Thoracic aorta (tissue), 2 donors: ENCODE measurements at regions not wholly inside any gene's neighbourhood (a gene's known extent, or its start where the extent isn't known, plus 50 kb on each side); places are given as distances from the start of the nearest gene placed in this dataset.
"Not testable (repeated sequence)": the region's sequence is repeated elsewhere in the genome, so short reads cannot be mapped to it uniquely, and the experiment has no call there.

Experiments
- ATAC-seq: fragments of 150-250 bp; one replicate; pipeline ENCODE4 v1.8.0; 2017; ENCODE audit warnings: low read depth; ENCODE audit not compliant: insufficient number of reproducible peaks, low FRiP score
- DNase-seq: peaks from one replicate; pipeline ENCODE4 v3.0.0-alpha.2; 2020; ENCODE audit warnings: low spot score
- H3K27ac ChIP-seq, 2 donors: fragments of 200-600 bp; sonication (generic); 1 replicate in 1 of 2; 2 replicates in 1 of 2; pipeline ENCODE4 v1.5.1; 2016; ENCODE audit warnings: mild to moderate bottlenecking in 2 of 2, moderate library complexity in 2 of 2
- H3K27me3 ChIP-seq: fragments of 200-600 bp; sonication (generic); replicated peaks from 2 replicates; pipeline ENCODE4 v1.6.0; 2016; ENCODE audit warnings: mild to moderate bottlenecking; ENCODE audit not compliant: insufficient read depth
- H3K36me3 ChIP-seq: fragments of 200-600 bp; sonication (generic); one replicate; pipeline ENCODE4 v1.5.1; 2016
- H3K4me1 ChIP-seq, 2 donors: fragments of 200-600 bp; sonication (generic); 1 replicate in 1 of 2; 2 replicates in 1 of 2; pipeline versions ENCODE4 v1.5.1 to v1.6.0; 2016; ENCODE audit warnings: low read depth in 2 of 2, mild to moderate bottlenecking in 1 of 2; ENCODE audit not compliant: control insufficient read depth in 1 of 2
- H3K4me3 ChIP-seq: fragments of 200-600 bp; sonication (generic); 2 replicates; pipeline ENCODE4 v1.5.1; 2016; ENCODE audit warnings: mild to moderate bottlenecking
- H3K9me3 ChIP-seq: fragments of 200-600 bp; sonication (generic); 2 replicates; pipeline ENCODE4 v1.5.1; 2016
- TF ChIP-seq, protein P1 (sequence below): fragments of 200-600 bp; sonication (generic); IDR thresholded peaks from one replicate; pipeline ENCODE4 v1.5.1; 2019; ENCODE audit warnings: antibody characterized with exemption

DNA sequence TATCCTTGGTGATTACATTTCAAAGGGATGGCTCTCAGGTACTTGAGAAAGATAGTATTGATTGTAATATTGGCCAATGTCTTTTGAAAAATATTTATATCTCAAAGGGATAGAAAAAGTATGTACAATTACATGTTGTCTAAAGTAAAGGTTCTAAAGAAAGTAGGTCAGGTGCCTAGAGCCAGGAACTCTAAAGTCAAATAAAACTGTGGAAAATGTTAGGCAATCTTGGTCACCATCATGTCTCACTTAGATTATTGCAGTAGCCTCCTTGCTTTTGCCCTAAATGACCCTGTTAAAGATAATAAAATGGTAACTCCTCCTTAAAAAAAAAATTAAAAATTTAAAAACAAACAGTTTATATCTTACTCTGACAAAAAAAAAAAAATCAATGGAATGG lies 198.5 kb upstream of the ARPP21 start:
- Histone ChIP-seq H3K4me3 (no peak overlapping the region), H3K9me3 (no peaks in the 10 kb centered on the region), H3K4me1 (no peaks in the 10 kb centered on the region), H3K36me3 (no peaks in the 10 kb centered on the region), H3K27ac (no peak overlapping the region), H3K27me3 (no peaks in the 10 kb centered on the region)
- no peak for ATAC-seq
- TF ChIP-seq, protein P1, sequence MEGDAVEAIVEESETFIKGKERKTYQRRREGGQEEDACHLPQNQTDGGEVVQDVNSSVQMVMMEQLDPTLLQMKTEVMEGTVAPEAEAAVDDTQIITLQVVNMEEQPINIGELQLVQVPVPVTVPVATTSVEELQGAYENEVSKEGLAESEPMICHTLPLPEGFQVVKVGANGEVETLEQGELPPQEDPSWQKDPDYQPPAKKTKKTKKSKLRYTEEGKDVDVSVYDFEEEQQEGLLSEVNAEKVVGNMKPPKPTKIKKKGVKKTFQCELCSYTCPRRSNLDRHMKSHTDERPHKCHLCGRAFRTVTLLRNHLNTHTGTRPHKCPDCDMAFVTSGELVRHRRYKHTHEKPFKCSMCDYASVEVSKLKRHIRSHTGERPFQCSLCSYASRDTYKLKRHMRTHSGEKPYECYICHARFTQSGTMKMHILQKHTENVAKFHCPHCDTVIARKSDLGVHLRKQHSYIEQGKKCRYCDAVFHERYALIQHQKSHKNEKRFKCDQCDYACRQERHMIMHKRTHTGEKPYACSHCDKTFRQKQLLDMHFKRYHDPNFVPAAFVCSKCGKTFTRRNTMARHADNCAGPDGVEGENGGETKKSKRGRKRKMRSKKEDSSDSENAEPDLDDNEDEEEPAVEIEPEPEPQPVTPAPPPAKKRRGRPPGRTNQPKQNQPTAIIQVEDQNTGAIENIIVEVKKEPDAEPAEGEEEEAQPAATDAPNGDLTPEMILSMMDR: no peak
- no peak for DNase-seq

DNA sequence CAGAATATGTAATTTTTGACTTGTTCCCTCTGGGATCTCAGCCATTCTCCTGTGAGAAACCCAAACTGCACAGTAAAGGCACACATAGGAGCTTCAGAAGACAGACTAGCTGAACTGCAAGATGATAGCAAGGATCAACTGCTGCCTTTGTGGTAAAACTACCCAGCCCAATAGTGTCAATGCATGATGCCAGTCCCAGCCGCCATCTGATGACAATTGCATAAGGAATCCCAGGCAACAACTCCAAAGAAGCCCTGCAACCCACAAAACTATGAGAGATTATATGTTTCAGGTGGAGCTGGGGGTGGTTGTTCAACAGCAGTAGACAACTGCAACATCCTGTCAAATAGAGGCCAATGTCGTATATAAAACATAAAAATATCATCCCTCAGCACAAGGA lies 192.4 kb upstream of the ARPP21 start:
- no peak for ATAC-seq
- H3K4me3 ChIP-seq: no peak overlapping the region
- H3K4me1 ChIP-seq: no peaks in the 10 kb centered on the region
- H3K36me3 ChIP-seq: no peaks in the 10 kb centered on the region
- H3K27me3 ChIP-seq: no peaks in the 10 kb centered on the region
- DNase-seq: no peak
- no peaks in the 10 kb centered on the region for H3K9me3 ChIP-seq
- no peak overlapping the region for H3K27ac ChIP-seq
- TF ChIP-seq, protein P1: no peak

DNA sequence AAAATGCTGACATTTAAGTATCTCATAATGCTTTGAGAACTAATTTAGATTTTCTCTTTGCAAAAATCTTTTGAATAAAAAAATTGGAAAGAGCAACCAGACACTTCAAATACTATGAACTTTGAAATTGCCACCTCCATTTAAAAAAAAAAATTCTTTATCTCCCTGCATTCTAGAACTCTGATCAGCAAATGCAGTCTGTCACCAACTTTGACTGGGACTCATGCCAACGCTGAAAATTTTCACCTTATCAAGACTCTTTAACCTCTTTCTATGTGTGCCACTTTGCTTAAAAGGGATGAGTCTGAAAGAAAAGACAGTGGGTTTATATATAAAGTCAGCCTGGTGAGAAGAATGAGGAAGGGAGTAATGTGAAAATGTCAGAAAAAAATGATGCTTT lies 191.2 kb upstream of the ARPP21 start:
- Histone ChIP-seq H3K27ac (no peak overlapping the region), H3K4me1 (no peaks in the 10 kb centered on the region), H3K27me3 (no peaks in the 10 kb centered on the region), H3K4me3 (no peak overlapping the region), H3K36me3 (no peaks in the 10 kb centered on the region), H3K9me3 (no peaks in the 10 kb centered on the region)
- TF ChIP-seq, protein P1: no peak
- no peak for DNase-seq
- no peak for ATAC-seq

DNA sequence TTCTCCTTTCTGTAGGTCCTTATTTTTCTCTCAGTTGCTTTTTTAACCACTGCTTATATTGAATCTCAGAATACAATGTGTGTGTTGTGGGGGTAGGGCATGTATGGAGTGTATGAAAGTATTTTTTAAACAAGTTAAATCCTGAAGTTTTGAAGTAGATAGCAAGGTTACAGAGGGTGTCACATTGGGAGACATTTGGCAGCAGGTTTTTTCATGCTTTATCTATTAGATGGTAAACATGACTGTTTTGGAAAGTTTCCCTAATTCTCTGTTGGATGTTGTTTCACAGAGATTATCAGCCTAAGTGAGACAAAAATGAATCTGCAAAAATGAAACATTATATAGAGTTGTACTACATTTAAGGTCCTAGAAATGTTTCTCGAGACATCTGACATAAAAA lies 190.6 kb upstream of the ARPP21 start:
- no peak for ATAC-seq
- TF ChIP-seq, protein P1: no peak
- H3K36me3 ChIP-seq: no peaks in the 10 kb centered on the region
- H3K4me1 ChIP-seq: no peaks in the 10 kb centered on the region
- H3K9me3 ChIP-seq: no peaks in the 10 kb centered on the region
- DNase-seq: no peak
- H3K27ac ChIP-seq: no peak overlapping the region
- no peak overlapping the region for H3K4me3 ChIP-seq
- no peaks in the 10 kb centered on the region for H3K27me3 ChIP-seq

DNA sequence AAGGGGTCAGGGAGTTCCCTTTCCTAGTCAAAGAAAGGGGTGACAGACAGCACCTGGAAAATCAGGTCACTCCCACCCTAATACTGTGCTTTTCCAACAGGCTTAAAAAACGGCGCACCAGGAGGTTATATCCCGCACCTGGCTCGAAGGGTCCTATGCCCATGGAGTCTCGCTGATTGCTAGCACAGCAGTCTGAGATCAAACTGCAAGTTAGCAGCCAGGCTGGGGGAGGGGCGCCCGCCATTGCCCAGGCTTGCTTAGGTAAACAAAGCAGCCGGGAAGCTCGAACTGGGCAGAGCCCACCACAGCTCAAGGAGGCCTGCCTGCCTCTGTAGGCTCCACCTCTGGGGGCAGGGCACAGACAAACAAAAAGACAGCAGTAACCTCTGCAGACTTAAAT lies 184.5 kb upstream of the ARPP21 start:
- not testable (repeated sequence) for H3K36me3 ChIP-seq, H3K9me3 ChIP-seq, H3K27ac ChIP-seq, H3K4me3 ChIP-seq, ATAC-seq, H3K27me3 ChIP-seq, H3K4me1 ChIP-seq, DNase-seq

DNA sequence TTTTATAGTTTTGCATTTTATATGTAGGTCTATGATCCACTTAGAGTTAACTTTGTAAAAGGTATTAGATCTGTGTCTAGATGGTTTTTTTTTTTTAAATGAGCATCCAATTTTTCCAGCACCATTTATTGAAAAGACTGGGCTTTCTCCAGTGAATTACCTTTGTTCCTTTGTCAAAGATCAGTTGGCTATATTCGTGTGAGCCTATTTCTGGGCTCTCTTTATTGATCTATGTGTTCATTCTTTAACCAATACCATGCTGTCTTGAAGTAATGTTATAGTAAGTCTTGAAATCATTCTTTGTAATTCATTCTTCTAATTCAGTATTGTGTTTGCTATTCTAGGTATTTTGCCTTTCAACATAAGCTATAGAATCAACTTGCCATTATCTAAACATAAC lies 165.4 kb upstream of the ARPP21 start:
- no peak overlapping the region for H3K4me3 ChIP-seq
- TF ChIP-seq, protein P1: no peak
- H3K27me3 ChIP-seq: no peaks in the 10 kb centered on the region
- H3K4me1 ChIP-seq: no peaks in the 10 kb centered on the region
- H3K9me3 ChIP-seq: no peaks in the 10 kb centered on the region
- H3K36me3 ChIP-seq: no peaks in the 10 kb centered on the region
- DNase-seq (no peak), ATAC-seq (no peak)
- H3K27ac ChIP-seq: no peak overlapping the region

DNA sequence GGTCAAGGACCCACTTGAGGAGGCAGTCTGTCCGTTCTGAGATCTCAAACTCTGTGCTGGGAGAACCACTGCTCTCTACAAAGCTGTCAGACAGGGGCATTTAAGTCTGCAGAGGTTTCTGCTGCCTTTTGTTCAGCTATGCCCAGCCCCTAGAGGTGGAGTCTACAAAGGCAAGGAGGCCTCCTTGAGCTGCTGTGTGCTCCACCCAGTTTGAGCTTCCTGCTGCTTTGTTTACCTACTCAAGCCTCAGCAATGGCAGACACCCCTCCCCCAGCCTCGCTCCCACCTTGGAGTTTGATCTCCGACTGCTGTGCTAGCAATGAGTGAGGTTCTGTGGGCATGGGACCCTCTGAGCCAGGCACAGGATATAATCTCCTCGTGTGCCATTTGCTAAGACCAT lies 156.8 kb upstream of the ARPP21 start:
- H3K9me3 ChIP-seq, H3K4me1 ChIP-seq, ATAC-seq, DNase-seq, H3K36me3 ChIP-seq, H3K27ac ChIP-seq, H3K4me3 ChIP-seq, H3K27me3 ChIP-seq: not testable (repeated sequence)
